A673 (cell line): ENCODE measurements at regions not wholly inside any gene's neighbourhood (a gene's known extent, or its start where the extent isn't known, plus 50 kb on each side); places are given as distances from the start of the nearest gene placed in this dataset.

Source experiments
- BruUV-seq: library from RNA; stranded (reverse); fragments of 400-500 nt; replicated peaks from 2 replicates; lab custom pipeline; 2021; lab: Mats Ljungman, UMichigan
- CTCF ChIA-PET: fragments of 300-600 bp; sonication (Branson Sonifier 250); formaldehyde crosslinking; loops from one replicate; lab custom pipeline; 2022; ENCODE audit warnings: antibody characterized with exemption; lab: Charles Lee
- POLR2A ChIA-PET: fragments of 300-600 bp; sonication (Branson Sonifier 250); formaldehyde crosslinking; loops from one replicate; lab custom pipeline; 2022; ENCODE audit warnings: antibody characterized with exemption; ENCODE audit not compliant: low non-redundant PET; lab: Charles Lee
- DNase-seq: peaks from one replicate; pipeline ENCODE4 v3.0.0-alpha.2; 2015; ENCODE audit warnings: low spot score
- H3K27ac ChIP-seq: fragments of 200-600 bp; sonication (generic); 2 replicates; pipeline ENCODE4 v1.5.1; 2016; ENCODE audit warnings: mixed run types, low read depth, mild to moderate bottlenecking, mixed read lengths, antibody characterized with exemption, low read length; ENCODE audit not compliant: poor library complexity, severe bottlenecking
- H3K27me3 ChIP-seq: fragments of 200-600 bp; sonication (generic); replicated peaks from 2 replicates; pipeline ENCODE4 v1.6.1; 2017; ENCODE audit warnings: mixed run types, low read depth, mild to moderate bottlenecking, mixed read lengths, antibody characterized with exemption, low read length; ENCODE audit not compliant: insufficient read depth, poor library complexity
- H3K36me3 ChIP-seq: fragments of 200-600 bp; sonication (generic); 2 replicates; pipeline ENCODE4 v1.6.1; 2016; ENCODE audit warnings: mixed run types, mild to moderate bottlenecking, mixed read lengths, antibody characterized with exemption, low read length; ENCODE audit not compliant: insufficient read depth, poor library complexity, severe bottlenecking
- H3K4me1 ChIP-seq: fragments of 200-600 bp; sonication (generic); 2 replicates; pipeline ENCODE4 v1.6.1; 2017; ENCODE audit warnings: mixed run types, mild to moderate bottlenecking, mixed read lengths, antibody characterized with exemption, low read length; ENCODE audit not compliant: insufficient read depth, poor library complexity, severe bottlenecking
- H3K4me3 ChIP-seq: fragments of 200-600 bp; sonication (generic); 2 replicates; pipeline ENCODE4 v1.5.1; 2016; ENCODE audit warnings: low read depth, mixed run types, mild to moderate bottlenecking, mixed read lengths, low read length; ENCODE audit not compliant: poor library complexity, severe bottlenecking
- H3K9me3 ChIP-seq: fragments of 200-600 bp; sonication (generic); 2 replicates; pipeline ENCODE4 v1.6.1; 2016; ENCODE audit warnings: mixed run types, low read depth, mild to moderate bottlenecking, mixed read lengths, antibody characterized with exemption, low read length; ENCODE audit not compliant: poor library complexity, severe bottlenecking
- EZH2 ChIP-seq: fragments of 200-600 bp; sonication (generic); IDR thresholded peaks from 2 replicates; pipeline ENCODE4 v1.6.1; 2017; ENCODE audit warnings: borderline replicate concordance, low read depth, mild to moderate bottlenecking, mixed read lengths, antibody characterized with exemption, low read length; ENCODE audit not compliant: poor library complexity, severe bottlenecking
- intact Hi-C: fragments of 100-400 bp; cut with micrococcal nuclease; formaldehyde crosslinking; loops from one replicate; pipeline ENCODE4 v1.10.0; 2022; ENCODE audit not compliant: unreplicated experiment
- TF ChIP-seq, protein P1 (sequence below): fragments of 300-800, 200-600 bp; sonication (generic); conservative IDR thresholded peaks from 2 replicates; pipeline ENCODE4 v1.5.1; 2017; ENCODE audit warnings: low read depth, mild to moderate bottlenecking, antibody characterized with exemption, low read length, moderate library complexity, mixed read lengths

DNA sequence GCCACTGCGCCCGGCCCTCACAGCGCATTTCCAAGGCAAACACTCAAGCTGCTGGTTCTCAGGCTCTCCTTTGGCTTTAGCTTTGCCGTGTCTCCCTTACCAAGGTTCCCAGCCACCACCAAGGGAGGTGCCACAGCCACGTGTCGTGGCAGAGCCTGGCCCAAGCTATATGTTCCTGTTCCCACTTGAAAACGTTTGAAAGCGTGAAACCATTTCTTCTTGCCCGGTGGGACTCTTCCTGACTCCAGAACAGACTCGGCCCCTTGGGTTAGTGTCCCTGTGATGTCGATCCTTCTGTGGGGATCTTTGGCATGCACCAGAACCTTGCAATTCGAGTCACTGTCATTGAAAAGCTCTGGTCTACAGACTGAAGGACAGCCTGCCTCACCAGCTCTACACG lies 147.9 kb downstream of the HSD17B3 start:
- no TSS peak for BruUV-seq
- DNase-seq: no peak
- Histone ChIP-seq H3K4me1 (no peaks in the 10 kb centered on the region), H3K27ac (no peak overlapping the region), H3K9me3 (no peaks in the 10 kb centered on the region), H3K4me3 (no peak overlapping the region), H3K36me3 (no peaks in the 10 kb centered on the region), H3K27me3 (no peaks in the 10 kb centered on the region)
- CTCF ChIA-PET: no interaction called here
- TF ChIP-seq, protein P1, sequence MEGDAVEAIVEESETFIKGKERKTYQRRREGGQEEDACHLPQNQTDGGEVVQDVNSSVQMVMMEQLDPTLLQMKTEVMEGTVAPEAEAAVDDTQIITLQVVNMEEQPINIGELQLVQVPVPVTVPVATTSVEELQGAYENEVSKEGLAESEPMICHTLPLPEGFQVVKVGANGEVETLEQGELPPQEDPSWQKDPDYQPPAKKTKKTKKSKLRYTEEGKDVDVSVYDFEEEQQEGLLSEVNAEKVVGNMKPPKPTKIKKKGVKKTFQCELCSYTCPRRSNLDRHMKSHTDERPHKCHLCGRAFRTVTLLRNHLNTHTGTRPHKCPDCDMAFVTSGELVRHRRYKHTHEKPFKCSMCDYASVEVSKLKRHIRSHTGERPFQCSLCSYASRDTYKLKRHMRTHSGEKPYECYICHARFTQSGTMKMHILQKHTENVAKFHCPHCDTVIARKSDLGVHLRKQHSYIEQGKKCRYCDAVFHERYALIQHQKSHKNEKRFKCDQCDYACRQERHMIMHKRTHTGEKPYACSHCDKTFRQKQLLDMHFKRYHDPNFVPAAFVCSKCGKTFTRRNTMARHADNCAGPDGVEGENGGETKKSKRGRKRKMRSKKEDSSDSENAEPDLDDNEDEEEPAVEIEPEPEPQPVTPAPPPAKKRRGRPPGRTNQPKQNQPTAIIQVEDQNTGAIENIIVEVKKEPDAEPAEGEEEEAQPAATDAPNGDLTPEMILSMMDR: no peak
- TF ChIP-seq EZH2: no peak
- POLR2A ChIA-PET: no interaction called here
- intact Hi-C loops: no loop called here

DNA sequence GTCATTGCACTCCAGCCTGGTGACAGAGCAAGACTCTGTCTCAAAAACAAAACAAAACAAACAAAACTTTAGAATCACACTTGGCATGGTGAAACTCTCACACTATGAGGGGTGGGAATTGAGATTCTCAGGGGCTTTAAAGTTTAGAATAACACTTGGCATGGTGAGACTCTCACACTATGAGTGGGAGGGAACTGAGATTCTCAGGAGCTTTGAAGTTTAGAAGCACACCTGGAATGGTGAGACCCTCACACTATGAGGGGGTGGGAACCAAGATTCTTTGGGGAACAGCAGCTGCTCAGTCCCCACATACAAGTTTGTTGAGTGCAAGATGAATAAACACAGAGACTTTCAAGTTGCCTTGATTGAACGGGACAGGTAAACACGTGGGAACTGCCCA lies 149.4 kb downstream of the HSD17B3 start:
- intact Hi-C loops: no loop called here
- H3K27me3 ChIP-seq: no peaks in the 10 kb centered on the region
- H3K4me3 ChIP-seq: no peak overlapping the region
- BruUV-seq: no TSS peak
- TF ChIP-seq, protein P1: no peak
- no peak for TF ChIP-seq EZH2
- no peak overlapping the region for H3K27ac ChIP-seq
- CTCF ChIA-PET: no interaction called here
- H3K9me3 ChIP-seq: no peaks in the 10 kb centered on the region
- H3K4me1 ChIP-seq: no peaks in the 10 kb centered on the region
- no peak for DNase-seq
- H3K36me3 ChIP-seq: no peaks in the 10 kb centered on the region
- POLR2A ChIA-PET: no interaction called here

DNA sequence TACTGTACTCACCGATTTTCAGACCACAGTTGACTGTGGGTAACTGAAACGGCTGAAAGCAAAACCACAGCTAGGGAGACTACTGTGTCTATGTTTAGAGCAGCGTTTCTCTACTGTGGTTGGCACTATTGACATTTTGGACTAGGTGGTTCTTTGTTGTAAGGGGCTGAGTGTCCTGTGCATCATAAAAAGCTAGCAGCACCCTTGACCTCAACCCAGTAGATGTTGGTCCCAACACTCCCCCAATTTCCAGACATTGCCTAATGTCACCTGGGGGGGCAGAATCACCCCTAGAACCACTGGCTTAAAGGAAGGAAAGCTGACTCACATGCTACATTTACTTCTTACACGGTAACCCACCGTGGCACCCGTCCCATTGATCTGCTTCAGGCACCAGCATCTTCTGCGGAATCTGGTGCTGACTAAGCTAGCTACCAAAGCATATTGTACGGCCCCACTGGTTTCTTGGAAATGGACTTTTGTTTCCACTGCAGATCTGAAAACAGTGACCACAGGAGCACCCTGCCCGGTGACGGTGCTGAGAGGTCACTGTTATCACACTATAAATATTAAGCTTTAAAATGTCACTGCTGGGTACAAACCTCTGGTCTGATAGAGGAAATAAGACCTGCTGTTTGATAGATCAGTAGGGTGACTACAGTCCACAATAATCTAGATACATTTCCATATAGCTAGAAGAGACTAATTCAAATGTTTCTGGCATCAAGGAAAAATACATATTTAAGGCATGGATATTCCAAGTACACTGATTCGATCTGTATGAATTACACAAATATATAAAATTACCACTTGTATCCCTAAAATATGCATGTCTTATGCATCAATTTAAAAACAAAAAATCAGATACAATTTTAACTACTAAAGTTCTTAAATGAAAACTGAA lies 151.4 kb downstream of the HSD17B3 start:
- no peak overlapping the region for H3K27ac ChIP-seq
- H3K4me3 ChIP-seq: no peak overlapping the region
- no peaks in the 10 kb centered on the region for H3K9me3 ChIP-seq
- BruUV-seq: no TSS peak
- TF ChIP-seq EZH2: no peak
- TF ChIP-seq, protein P1: no peak
- no peaks in the 10 kb centered on the region for H3K4me1 ChIP-seq
- DNase-seq: no peak
- H3K36me3 ChIP-seq: no peaks in the 10 kb centered on the region
- CTCF ChIA-PET: no interaction called here
- POLR2A ChIA-PET: no interaction called here
- H3K27me3 ChIP-seq: no peaks in the 10 kb centered on the region
- intact Hi-C loops: no loop called here
